GM12878 (cell line): ENCODE measurements at regions not wholly inside any gene's neighbourhood (a gene's known extent, or its start where the extent isn't known, plus 50 kb on each side); places are given as distances from the start of the nearest gene placed in this dataset.

Experiments used
- ATAC-seq: fragments of 200-7000 bp; cut with Tn5 transposase; 3 replicates; pipeline ENCODE4 v1.9.1; 2020; ENCODE audit warnings: mild to moderate bottlenecking, moderate library complexity
- BruUV-seq: library from RNA; stranded (reverse); fragments of 400-500 nt; replicated peaks from 2 replicates; lab custom pipeline; 2021; lab: Mats Ljungman, UMichigan
- CTCF ChIA-PET: fragments of 300-600 bp; sonication (Branson Sonifier 250); formaldehyde crosslinking; extraction: SDS; loops from one replicate; lab custom pipeline; 2021; ENCODE audit warnings: inconsistent platforms; lab: Yijun Ruan, JAX
- POLR2A ChIA-PET: fragments of 350-600 bp; formaldehyde crosslinking; extraction: SDS; loops from one replicate; lab custom pipeline; 2021; ENCODE audit warnings: inconsistent platforms; lab: Charles Lee
- RAD21 ChIA-PET: fragments of 300-600 bp; sonication (Branson Sonifier 250); formaldehyde crosslinking; loops from one replicate; lab custom pipeline; 2023; ENCODE audit warnings: antibody characterized with exemption; ENCODE audit not compliant: unreplicated experiment; lab: Charles Lee
- SMC1A ChIA-PET: fragments of 300-600 bp; sonication (Branson Sonifier 250); formaldehyde crosslinking; loops from one replicate; lab custom pipeline; 2023; ENCODE audit not compliant: unreplicated experiment, uncharacterized antibody; lab: Charles Lee
- DNase-seq: peaks from one replicate; pipeline ENCODE4 v3.0.0-alpha.2; 2011; ENCODE audit warnings: low read depth, low spot score
- FAIRE-seq: peaks from 3 replicates; lab custom pipeline; 2011; peaks lifted over from hg19 to GRCh38; lab: Jason Lieb, UNC
- H2AFZ ChIP-seq: 2 replicates; pipeline ENCODE4 v1.6.0; 2011; ENCODE audit warnings: low read depth, low read length, control low read depth; ENCODE audit not compliant: control insufficient read depth
- H3K27ac ChIP-seq: 2 replicates; pipeline ENCODE4 v1.5.1; 2011; ENCODE audit warnings: control low read depth; ENCODE audit not compliant: control insufficient read depth, insufficient read depth
- H3K27me3 ChIP-seq, 2 experiments: replicated peaks in 1 of 2; 2 replicates each; pipeline versions ENCODE4 v1.6.0 to v1.6.1; 2011; ENCODE audit warnings: low read length in 1 of 2; ENCODE audit not compliant: control insufficient read depth in 2 of 2, insufficient read depth in 2 of 2
- H3K36me3 ChIP-seq, 2 experiments: 2 replicates each; pipeline ENCODE4 v1.5.1; 2011; ENCODE audit warnings: low read length in 1 of 2; ENCODE audit not compliant: control insufficient read depth in 2 of 2, insufficient read depth in 2 of 2
- H3K4me1 ChIP-seq: 2 replicates; pipeline ENCODE4 v1.6.1; 2011; ENCODE audit warnings: mild to moderate bottlenecking, low read length, moderate library complexity, mixed read lengths; ENCODE audit not compliant: control insufficient read depth, insufficient read depth
- H3K4me2 ChIP-seq: 2 replicates; pipeline ENCODE4 v1.6.0; 2011; ENCODE audit warnings: control low read depth; ENCODE audit not compliant: control insufficient read depth, insufficient read depth
- H3K4me3 ChIP-seq: fragments of 200-600 bp; sonication (generic); 2 replicates; pipeline ENCODE4 v1.5.1; 2016
- H3K79me2 ChIP-seq: 2 replicates; pipeline ENCODE4 v1.6.0; 2011; ENCODE audit warnings: low read length; ENCODE audit not compliant: control insufficient read depth, insufficient read depth
- H3K9ac ChIP-seq: 2 replicates; pipeline ENCODE4 v1.8.0; 2011; ENCODE audit warnings: low read length, control low read depth, mixed read lengths; ENCODE audit not compliant: control insufficient read depth, insufficient read depth
- H3K9me3 ChIP-seq: replicated peaks from 3 replicates; pipeline ENCODE4 v1.5.1; 2011; ENCODE audit warnings: mild to moderate bottlenecking, low read length; ENCODE audit not compliant: control insufficient read depth, insufficient read depth
- H4K20me1 ChIP-seq: 2 replicates; pipeline ENCODE4 v1.6.0; 2011; ENCODE audit not compliant: control insufficient read depth, insufficient read depth
- CHD1 ChIP-seq: IDR thresholded peaks from 2 replicates; pipeline ENCODE4 v1.6.1; 2012; ENCODE audit warnings: low read depth, low read length, improper control_type of control experiment
- CHD4 ChIP-seq: fragments of 200-600 bp; sonication (generic); IDR thresholded peaks from 2 replicates; pipeline ENCODE4 v1.6.1; 2016; ENCODE audit warnings: mild to moderate bottlenecking
- CREM ChIP-seq: IDR thresholded peaks from 2 replicates; pipeline ENCODE4 v1.6.1; 2014; ENCODE audit warnings: antibody characterized with exemption, low read depth
- EED ChIP-seq: sonication (generic); IDR thresholded peaks from 2 replicates; pipeline ENCODE4 v1.6.1; 2016; ENCODE audit warnings: antibody characterized with exemption, low read depth
- EGR1 ChIP-seq, 2 experiments: IDR thresholded peaks; 1 replicate in 1 of 2; 2 replicates in 1 of 2; pipeline ENCODE4 v1.6.1; 2011 to 2012; ENCODE audit warnings: low read depth in 2 of 2, low read length in 2 of 2, borderline replicate concordance in 1 of 2, mild to moderate bottlenecking in 1 of 2, moderate library complexity in 1 of 2
- GATAD2B ChIP-seq: fragments of 450-650 bp; conservative IDR thresholded peaks from 2 replicates; pipeline ENCODE4 v1.6.1; 2017; ENCODE audit warnings: low read depth, mild to moderate bottlenecking, moderate library complexity
- HDAC2 ChIP-seq: fragments of 200-600 bp; sonication (generic); IDR thresholded peaks from 2 replicates; pipeline ENCODE4 v1.6.1; 2017
- LARP7 ChIP-seq: fragments of 450-650 bp; IDR thresholded peaks from 2 replicates; pipeline ENCODE4 v1.6.1; 2017; ENCODE audit warnings: mild to moderate bottlenecking
- MEF2B ChIP-seq: fragments of 450-650 bp; IDR thresholded peaks from 2 replicates; pipeline ENCODE4 v1.6.1; 2018; ENCODE audit warnings: mild to moderate bottlenecking, moderate library complexity; ENCODE audit not compliant: partially characterized antibody, poor library complexity, severe bottlenecking
- NFYB ChIP-seq: IDR thresholded peaks from 2 replicates; pipeline ENCODE4 v1.6.1; 2011; ENCODE audit warnings: low read depth, mild to moderate bottlenecking, low read length, improper control_type of control experiment, moderate library complexity; ENCODE audit not compliant: insufficient read depth
- NR2F1 ChIP-seq: fragments of 450-650 bp; conservative IDR thresholded peaks from 2 replicates; pipeline ENCODE4 v1.6.1; 2017; ENCODE audit warnings: mild to moderate bottlenecking
- POU2F2 ChIP-seq: IDR thresholded peaks from 3 replicates; pipeline ENCODE4 v1.6.1; 2011; ENCODE audit warnings: low read depth, mild to moderate bottlenecking, low read length, borderline replicate concordance
- ZNF207 ChIP-seq: fragments of 450-650 bp; IDR thresholded peaks from 2 replicates; pipeline ENCODE4 v1.6.1; 2014; ENCODE audit warnings: antibody characterized with exemption, mild to moderate bottlenecking, borderline replicate concordance
- WGBS: methylation state at CpG from one replicate; pipeline ENCODE4 v1.1.6; 2016; ENCODE audit warnings: low lambda C conversion rate; ENCODE audit not compliant: insufficient replicate concordance, insufficient coverage; ENCODE audit errors: missing lambda C conversion rate; 5-methylcytosine and 5-hydroxymethylcytosine counted together
- in situ Hi-C: fragments of 300-500 bp; cut with MboI; formaldehyde crosslinking; loops from 9 replicates; pipeline ENCODE4 v1.14.3; 2018; ENCODE audit warnings: mixed read lengths
- intact Hi-C: fragments of 100-400 bp; cut with micrococcal nuclease; formaldehyde crosslinking; loops from one replicate; pipeline ENCODE4 v1.14.2; 2022; ENCODE audit not compliant: unreplicated experiment
- TF ChIP-seq, protein P1 (sequence below): IDR thresholded peaks from 2 replicates; pipeline ENCODE4 v1.6.1; 2011; ENCODE audit warnings: low read depth, low read length, improper control_type of control experiment, borderline replicate concordance
- TF ChIP-seq, protein P2 (sequence below): fragments of 450-650 bp; IDR thresholded peaks from 2 replicates; pipeline ENCODE4 v1.6.1; 2017; ENCODE audit warnings: mild to moderate bottlenecking, low read depth, inconsistent platforms; ENCODE audit not compliant: poor library complexity, severe bottlenecking
- TF ChIP-seq, protein P3 (sequence below): IDR thresholded peaks from 2 replicates; pipeline ENCODE4 v1.6.1; 2012; ENCODE audit warnings: low read length, inconsistent platforms
- TF ChIP-seq, protein P4 (sequence below): fragments of 450-650 bp; IDR thresholded peaks from 2 replicates; pipeline ENCODE4 v1.6.1; 2017; ENCODE audit warnings: mild to moderate bottlenecking

DNA sequence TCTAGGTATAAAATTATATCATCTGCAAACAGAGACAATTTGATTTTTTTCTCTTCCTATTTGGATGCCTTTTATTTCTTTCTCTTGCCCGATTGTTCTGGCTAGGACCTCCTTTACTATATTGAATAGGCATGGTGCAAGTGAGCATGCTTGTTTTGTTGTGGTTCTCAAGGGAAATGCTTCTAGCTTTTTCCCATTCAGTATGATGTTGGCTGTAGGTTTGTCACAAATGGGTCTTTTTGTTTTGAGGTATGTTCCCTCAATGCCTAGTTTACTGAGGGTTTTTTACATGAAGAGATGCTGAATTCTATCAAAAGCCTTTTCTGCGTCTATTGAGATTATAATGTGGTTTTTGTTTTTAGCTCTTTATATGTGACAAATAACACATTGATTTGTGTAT, 198.2 kb upstream of the GHR start:
- Histone ChIP-seq H3K4me2 (no peak overlapping the region), H3K27ac (no peak overlapping the region), H3K9ac (no peak overlapping the region), H3K36me3 (no peaks in the 10 kb centered on the region), H4K20me1 (no peaks in the 10 kb centered on the region), H3K4me3 (no peak overlapping the region), H3K79me2 (no peaks in the 10 kb centered on the region), H2AFZ (no peak overlapping the region), H3K4me1 (no peaks in the 10 kb centered on the region), H3K27me3 (no peaks in the 10 kb centered on the region), H3K9me3 (no peaks in the 10 kb centered on the region)
- CTCF ChIA-PET, result interaction anchor here (1.5 kb wide), 1 partner anchor 197 kb away, joined by 3 read pairs; no protein-coding TSS in a partner anchor
- RAD21 ChIA-PET, result no interaction called here
- TF ChIP-seq CHD4, result no peak
- no peak for TF ChIP-seq LARP7
- TF ChIP-seq GATAD2B, result no peak
- no peak for TF ChIP-seq MEF2B
- TF ChIP-seq EED, result no peak
- no peak for TF ChIP-seq CHD1
- TF ChIP-seq HDAC2, result no peak
- no peak for TF ChIP-seq NFYB
- no peak for TF ChIP-seq POU2F2
- no peak for TF ChIP-seq NR2F1
- TF ChIP-seq, protein P1, sequence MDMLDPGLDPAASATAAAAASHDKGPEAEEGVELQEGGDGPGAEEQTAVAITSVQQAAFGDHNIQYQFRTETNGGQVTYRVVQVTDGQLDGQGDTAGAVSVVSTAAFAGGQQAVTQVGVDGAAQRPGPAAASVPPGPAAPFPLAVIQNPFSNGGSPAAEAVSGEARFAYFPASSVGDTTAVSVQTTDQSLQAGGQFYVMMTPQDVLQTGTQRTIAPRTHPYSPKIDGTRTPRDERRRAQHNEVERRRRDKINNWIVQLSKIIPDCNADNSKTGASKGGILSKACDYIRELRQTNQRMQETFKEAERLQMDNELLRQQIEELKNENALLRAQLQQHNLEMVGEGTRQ, result no peak
- no peak for TF ChIP-seq EGR1 (IDR thresholded peaks at IDR 0.05; ENCODE audit: borderline replicate concordance in 1 of 2, low read depth in 2 of 2, low read length in 2 of 2)
- no peak for TF ChIP-seq CREM
- no peak for TF ChIP-seq ZNF207
- TF ChIP-seq, protein P2, sequence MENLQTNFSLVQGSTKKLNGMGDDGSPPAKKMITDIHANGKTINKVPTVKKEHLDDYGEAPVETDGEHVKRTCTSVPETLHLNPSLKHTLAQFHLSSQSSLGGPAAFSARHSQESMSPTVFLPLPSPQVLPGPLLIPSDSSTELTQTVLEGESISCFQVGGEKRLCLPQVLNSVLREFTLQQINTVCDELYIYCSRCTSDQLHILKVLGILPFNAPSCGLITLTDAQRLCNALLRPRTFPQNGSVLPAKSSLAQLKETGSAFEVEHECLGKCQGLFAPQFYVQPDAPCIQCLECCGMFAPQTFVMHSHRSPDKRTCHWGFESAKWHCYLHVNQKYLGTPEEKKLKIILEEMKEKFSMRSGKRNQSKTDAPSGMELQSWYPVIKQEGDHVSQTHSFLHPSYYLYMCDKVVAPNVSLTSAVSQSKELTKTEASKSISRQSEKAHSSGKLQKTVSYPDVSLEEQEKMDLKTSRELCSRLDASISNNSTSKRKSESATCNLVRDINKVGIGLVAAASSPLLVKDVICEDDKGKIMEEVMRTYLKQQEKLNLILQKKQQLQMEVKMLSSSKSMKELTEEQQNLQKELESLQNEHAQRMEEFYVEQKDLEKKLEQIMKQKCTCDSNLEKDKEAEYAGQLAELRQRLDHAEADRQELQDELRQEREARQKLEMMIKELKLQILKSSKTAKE, result no peak
- TF ChIP-seq, protein P3, sequence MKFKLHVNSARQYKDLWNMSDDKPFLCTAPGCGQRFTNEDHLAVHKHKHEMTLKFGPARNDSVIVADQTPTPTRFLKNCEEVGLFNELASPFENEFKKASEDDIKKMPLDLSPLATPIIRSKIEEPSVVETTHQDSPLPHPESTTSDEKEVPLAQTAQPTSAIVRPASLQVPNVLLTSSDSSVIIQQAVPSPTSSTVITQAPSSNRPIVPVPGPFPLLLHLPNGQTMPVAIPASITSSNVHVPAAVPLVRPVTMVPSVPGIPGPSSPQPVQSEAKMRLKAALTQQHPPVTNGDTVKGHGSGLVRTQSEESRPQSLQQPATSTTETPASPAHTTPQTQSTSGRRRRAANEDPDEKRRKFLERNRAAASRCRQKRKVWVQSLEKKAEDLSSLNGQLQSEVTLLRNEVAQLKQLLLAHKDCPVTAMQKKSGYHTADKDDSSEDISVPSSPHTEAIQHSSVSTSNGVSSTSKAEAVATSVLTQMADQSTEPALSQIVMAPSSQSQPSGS, result no peak
- TF ChIP-seq, protein P4, sequence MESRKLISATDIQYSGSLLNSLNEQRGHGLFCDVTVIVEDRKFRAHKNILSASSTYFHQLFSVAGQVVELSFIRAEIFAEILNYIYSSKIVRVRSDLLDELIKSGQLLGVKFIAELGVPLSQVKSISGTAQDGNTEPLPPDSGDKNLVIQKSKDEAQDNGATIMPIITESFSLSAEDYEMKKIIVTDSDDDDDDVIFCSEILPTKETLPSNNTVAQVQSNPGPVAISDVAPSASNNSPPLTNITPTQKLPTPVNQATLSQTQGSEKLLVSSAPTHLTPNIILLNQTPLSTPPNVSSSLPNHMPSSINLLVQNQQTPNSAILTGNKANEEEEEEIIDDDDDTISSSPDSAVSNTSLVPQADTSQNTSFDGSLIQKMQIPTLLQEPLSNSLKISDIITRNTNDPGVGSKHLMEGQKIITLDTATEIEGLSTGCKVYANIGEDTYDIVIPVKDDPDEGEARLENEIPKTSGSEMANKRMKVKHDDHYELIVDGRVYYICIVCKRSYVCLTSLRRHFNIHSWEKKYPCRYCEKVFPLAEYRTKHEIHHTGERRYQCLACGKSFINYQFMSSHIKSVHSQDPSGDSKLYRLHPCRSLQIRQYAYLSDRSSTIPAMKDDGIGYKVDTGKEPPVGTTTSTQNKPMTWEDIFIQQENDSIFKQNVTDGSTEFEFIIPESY, result no peak
- in situ Hi-C loops (no loop called here), intact Hi-C loops (no loop called here)
- SMC1A ChIA-PET, result interaction anchor here (0.6 to 1.1 kb wide), 2 partner anchors 12 to 176 kb away, joined by 3 to 4 read pairs; no protein-coding TSS in a partner anchor
- FAIRE-seq (no peak), DNase-seq (no peak), ATAC-seq (no peak)
- POLR2A ChIA-PET, result no interaction called here
- 18% methylated on average over 2 of the region's 2 CpGs for WGBS
- no TSS peak for BruUV-seq
